ENCODE measurements at regions not wholly inside any gene's neighbourhood (a gene's known extent, or its start where the extent isn't known, plus 50 kb on each side); places are given as distances from the start of the nearest gene placed in this dataset.

- H3K9me3 ChIP-seq (replicated peaks; ENCODE audit: insufficient read depth, low read length), result no peaks in the 10 kb centered on the region
- H3K36me3 ChIP-seq (replicated peaks; ENCODE audit: insufficient read depth, low read length), result no peaks in the 10 kb centered on the region
- no peak for DNase-seq
- H3K4me2 ChIP-seq (ENCODE audit: low read depth, low read length), result no peak overlapping the region
- no peaks in the 10 kb centered on the region for H3F3A ChIP-seq (ENCODE audit: insufficient read depth, low read length)
- no peaks in the 10 kb centered on the region for H3K27me3 ChIP-seq (replicated peaks; ENCODE audit: insufficient read depth, low read length)
- no peaks in the 10 kb centered on the region for H4K20me1 ChIP-seq (ENCODE audit: insufficient read depth, low read length)
- no peak overlapping the region for H2AFZ ChIP-seq (ENCODE audit: low read length)
- H3K79me2 ChIP-seq (ENCODE audit: low read length), result no peaks in the 10 kb centered on the region
- no peaks in the 10 kb centered on the region for H3K9me2 ChIP-seq (replicated peaks; ENCODE audit: insufficient read depth, low read length)
- H3K4me1 ChIP-seq (ENCODE audit: low read length), result no peaks in the 10 kb centered on the region
- H3K4me3 ChIP-seq (ENCODE audit: low read length), result no peak overlapping the region
- no peak overlapping the region for H3K27ac ChIP-seq (ENCODE audit: low read length)
- no peak overlapping the region for H3K9ac ChIP-seq (ENCODE audit: low read length)
- TF ChIP-seq CTCF (IDR thresholded peaks at IDR 0.05; ENCODE audit: low read length), result no peak
- TF ChIP-seq EZH2 (optimal IDR thresholded peaks at IDR 0.05; ENCODE audit: low read depth, low read length), result no peak
- TF ChIP-seq EZH2phosphoT487 (IDR thresholded peaks at IDR 0.05; ENCODE audit: low read length), result no peak
These were observed 243.5 kb downstream of the TGFB2 start for GRCh38 chr1:218588540-218589172.

- H3K4me3 ChIP-seq (ENCODE audit: low read length), result no peak overlapping the region
- H3K27ac ChIP-seq (ENCODE audit: low read length), result no peak overlapping the region
- H3F3A ChIP-seq (ENCODE audit: insufficient read depth, low read length), result no peaks in the 10 kb centered on the region
- H3K27me3 ChIP-seq (replicated peaks; ENCODE audit: insufficient read depth, low read length), result no peaks in the 10 kb centered on the region
- H3K36me3 ChIP-seq (replicated peaks; ENCODE audit: insufficient read depth, low read length), result no peaks in the 10 kb centered on the region
- no peak for DNase-seq
- no peak overlapping the region for H2AFZ ChIP-seq (ENCODE audit: low read length)
- no peaks in the 10 kb centered on the region for H3K4me1 ChIP-seq (ENCODE audit: low read length)
- no peaks in the 10 kb centered on the region for H3K9me3 ChIP-seq (replicated peaks; ENCODE audit: insufficient read depth, low read length)
- TF ChIP-seq CTCF (IDR thresholded peaks at IDR 0.05; ENCODE audit: low read length) (no peak), EZH2phosphoT487 (IDR thresholded peaks at IDR 0.05; ENCODE audit: low read length) (no peak), EZH2 (optimal IDR thresholded peaks at IDR 0.05; ENCODE audit: low read depth, low read length) (no peak)
- H3K9me2 ChIP-seq (replicated peaks; ENCODE audit: insufficient read depth, low read length), result no peaks in the 10 kb centered on the region
- no peaks in the 10 kb centered on the region for H3K79me2 ChIP-seq (ENCODE audit: low read length)
- no peak overlapping the region for H3K4me2 ChIP-seq (ENCODE audit: low read depth, low read length)
- H3K9ac ChIP-seq (ENCODE audit: low read length), result no peak overlapping the region
- H4K20me1 ChIP-seq (ENCODE audit: insufficient read depth, low read length), result no peaks in the 10 kb centered on the region
These were observed 244.4 kb downstream of the TGFB2 start for GRCh38 chr1:218589487-218589886.

- no peaks in the 10 kb centered on the region for H3K9me3 ChIP-seq (replicated peaks; ENCODE audit: insufficient read depth, low read length)
- no peak for DNase-seq
- H3K79me2 ChIP-seq (ENCODE audit: low read length), result no peaks in the 10 kb centered on the region
- no peaks in the 10 kb centered on the region for H3K36me3 ChIP-seq (replicated peaks; ENCODE audit: insufficient read depth, low read length)
- H3K4me2 ChIP-seq (ENCODE audit: low read depth, low read length), result no peak overlapping the region
- H3K4me1 ChIP-seq (ENCODE audit: low read length), result no peaks in the 10 kb centered on the region
- no peak overlapping the region for H3K27ac ChIP-seq (ENCODE audit: low read length)
- no peaks in the 10 kb centered on the region for H4K20me1 ChIP-seq (ENCODE audit: insufficient read depth, low read length)
- H3F3A ChIP-seq (ENCODE audit: insufficient read depth, low read length), result no peaks in the 10 kb centered on the region
- TF ChIP-seq EZH2 (optimal IDR thresholded peaks at IDR 0.05; ENCODE audit: low read depth, low read length) (no peak), CTCF (IDR thresholded peaks at IDR 0.05; ENCODE audit: low read length) (no peak), EZH2phosphoT487 (IDR thresholded peaks at IDR 0.05; ENCODE audit: low read length) (no peak)
- H3K9me2 ChIP-seq (replicated peaks; ENCODE audit: insufficient read depth, low read length), result no peaks in the 10 kb centered on the region
- no peak overlapping the region for H3K4me3 ChIP-seq (ENCODE audit: low read length)
- H2AFZ ChIP-seq (ENCODE audit: low read length), result no peak overlapping the region
- H3K27me3 ChIP-seq (replicated peaks; ENCODE audit: insufficient read depth, low read length), result no peaks in the 10 kb centered on the region
- H3K9ac ChIP-seq (ENCODE audit: low read length), result no peak overlapping the region
These were observed 246.8 kb downstream of the TGFB2 start for GRCh38 chr1:218591966-218592365.

Measured in MM.1S (cell line).